MM.1S (cell line): ENCODE measurements at regions not wholly inside any gene's neighbourhood (a gene's known extent, or its start where the extent isn't known, plus 50 kb on each side); places are given as distances from the start of the nearest gene placed in this dataset.

ENCODE experiments used
- DNase-seq: peaks from one replicate; pipeline ENCODE4 v3.0.0-alpha.2; 2015
- H2AFZ ChIP-seq: fragments of 300-600 bp; sonication (generic); 2 replicates; pipeline ENCODE4 v1.6.0; 2016; ENCODE audit warnings: antibody characterized with exemption, low read length
- H3F3A ChIP-seq: fragments of 300-600 bp; sonication (generic); 2 replicates; pipeline ENCODE4 v1.6.1; 2016; ENCODE audit warnings: mild to moderate bottlenecking, antibody characterized with exemption, low read length, moderate library complexity, mixed read lengths; ENCODE audit not compliant: insufficient read depth
- H3K27ac ChIP-seq: fragments of 300-600 bp; sonication (generic); 2 replicates; pipeline ENCODE4 v1.5.1; 2016; ENCODE audit warnings: mild to moderate bottlenecking, low read length
- H3K27me3 ChIP-seq: fragments of 300-600 bp; sonication (generic); replicated peaks from 2 replicates; pipeline ENCODE4 v1.6.0; 2016; ENCODE audit warnings: low read length; ENCODE audit not compliant: insufficient read depth
- H3K36me3 ChIP-seq: fragments of 300-600 bp; sonication (generic); replicated peaks from 2 replicates; pipeline ENCODE4 v1.6.1; 2016; ENCODE audit warnings: mild to moderate bottlenecking, low read length, mixed read lengths; ENCODE audit not compliant: insufficient read depth
- H3K4me1 ChIP-seq: fragments of 300-600 bp; sonication (generic); 2 replicates; pipeline ENCODE4 v1.6.1; 2016; ENCODE audit warnings: low read length, mixed read lengths
- H3K4me2 ChIP-seq: fragments of 300-600 bp; sonication (generic); 2 replicates; pipeline ENCODE4 v1.6.0; 2016; ENCODE audit warnings: low read depth, low read length
- H3K4me3 ChIP-seq: fragments of 300-600 bp; sonication (generic); 2 replicates; pipeline ENCODE4 v1.5.1; 2016; ENCODE audit warnings: low read length, mixed read lengths
- H3K79me2 ChIP-seq: fragments of 300-600 bp; sonication (generic); 2 replicates; pipeline ENCODE4 v1.6.1; 2016; ENCODE audit warnings: mixed run types, low read length, mixed read lengths
- H3K9ac ChIP-seq: fragments of 300-600 bp; sonication (generic); 2 replicates; pipeline ENCODE4 v1.6.1; 2016; ENCODE audit warnings: low read length, mixed read lengths
- H3K9me2 ChIP-seq: fragments of 300-600 bp; sonication (generic); replicated peaks from 2 replicates; pipeline ENCODE4 v1.6.1; 2016; ENCODE audit warnings: mild to moderate bottlenecking, low read length, mixed read lengths; ENCODE audit not compliant: insufficient read depth
- H3K9me3 ChIP-seq: fragments of 300-600 bp; sonication (generic); replicated peaks from 2 replicates; pipeline ENCODE4 v1.6.1; 2016; ENCODE audit warnings: mild to moderate bottlenecking, low read length, mixed read lengths; ENCODE audit not compliant: insufficient read depth
- H4K20me1 ChIP-seq: fragments of 300-600 bp; sonication (generic); 2 replicates; pipeline ENCODE4 v1.6.1; 2016; ENCODE audit warnings: mild to moderate bottlenecking, low read length, moderate library complexity, mixed read lengths; ENCODE audit not compliant: insufficient read depth
- CTCF ChIP-seq: fragments of 300-600 bp; sonication (generic); IDR thresholded peaks from 2 replicates; pipeline ENCODE4 v1.5.1; 2016; ENCODE audit warnings: antibody characterized with exemption, low read length, mixed read lengths
- EZH2 ChIP-seq: fragments of 300-600 bp; sonication (generic); optimal IDR thresholded peaks from 2 replicates; pipeline ENCODE3; 2017; ENCODE audit warnings: low read depth, mild to moderate bottlenecking, antibody characterized with exemption, low read length, mixed read lengths
- EZH2phosphoT487 ChIP-seq: fragments of 300-600 bp; sonication (generic); IDR thresholded peaks from 2 replicates; pipeline ENCODE4 v1.6.1; 2018; ENCODE audit warnings: antibody characterized with exemption, low read length

GRCh38 chr5:8695902-8696845 lies 827.2 kb downstream of the MTRR start:
- H2AFZ ChIP-seq = no peak overlapping the region

GRCh38 chr5:8700222-8700621 lies 831.3 kb downstream of the MTRR start:
- Histone ChIP-seq H3K4me1 (no peaks in the 10 kb centered on the region), H3K9ac (no peak overlapping the region), H3K27ac (no peak overlapping the region), H3K9me2 (no peaks in the 10 kb centered on the region), H3K27me3 (no peaks in the 10 kb centered on the region), H3K4me2 (no peak overlapping the region), H3K36me3 (no peaks in the 10 kb centered on the region), H3K9me3 (no peaks in the 10 kb centered on the region), H3F3A (no peaks in the 10 kb centered on the region), H3K4me3 (no peak overlapping the region), H2AFZ (no peak overlapping the region), H3K79me2 (no peaks in the 10 kb centered on the region), H4K20me1 (no peaks in the 10 kb centered on the region)
- no peak for DNase-seq
- TF ChIP-seq EZH2 = no peak
- TF ChIP-seq EZH2phosphoT487 = no peak
- no peak for TF ChIP-seq CTCF

More at GRCh38 chr5:8695902-8696845, 827.2 kb downstream of the MTRR start:
- no peak overlapping the region for H3K27ac ChIP-seq
- no peak overlapping the region for H3K4me2 ChIP-seq
- no peaks in the 10 kb centered on the region for H3K9me3 ChIP-seq
- H3F3A ChIP-seq = no peaks in the 10 kb centered on the region
- no peaks in the 10 kb centered on the region for H3K79me2 ChIP-seq
- no peak for DNase-seq
- no peaks in the 10 kb centered on the region for H3K27me3 ChIP-seq
- no peak overlapping the region for H3K9ac ChIP-seq
- no peak for TF ChIP-seq EZH2phosphoT487
- TF ChIP-seq CTCF = no peak
- TF ChIP-seq EZH2 = no peak
- H3K9me2 ChIP-seq = no peaks in the 10 kb centered on the region
- H4K20me1 ChIP-seq = no peaks in the 10 kb centered on the region
- no peaks in the 10 kb centered on the region for H3K4me1 ChIP-seq
- H3K36me3 ChIP-seq = no peaks in the 10 kb centered on the region
- no peak overlapping the region for H3K4me3 ChIP-seq

- no peak overlapping the region for H2AFZ ChIP-seq
- TF ChIP-seq CTCF (no peak), EZH2phosphoT487 (no peak)
These were observed 831.7 kb downstream of the MTRR start for GRCh38 chr5:8700671-8701070.

More at GRCh38 chr5:8700671-8701070, 831.7 kb downstream of the MTRR start:
- Histone ChIP-seq H3K79me2 (no peaks in the 10 kb centered on the region), H3K36me3 (no peaks in the 10 kb centered on the region), H3K4me1 (no peaks in the 10 kb centered on the region), H3K9ac (no peak overlapping the region), H3K9me3 (no peaks in the 10 kb centered on the region), H4K20me1 (no peaks in the 10 kb centered on the region), H3K9me2 (no peaks in the 10 kb centered on the region), H3K4me3 (no peak overlapping the region), H3K4me2 (no peak overlapping the region), H3K27ac (no peak overlapping the region), H3F3A (no peaks in the 10 kb centered on the region), H3K27me3 (no peaks in the 10 kb centered on the region)
- no peak for DNase-seq
